Sigmoid colon (tissue), 6 donors: ENCODE measurements at regions not wholly inside any gene's neighbourhood (a gene's known extent, or its start where the extent isn't known, plus 50 kb on each side); places are given as distances from the start of the nearest gene placed in this dataset.
"Not testable (repeated sequence)": the region's sequence is repeated elsewhere in the genome, so short reads cannot be mapped to it uniquely, and the experiment has no call there.

ENCODE experiments used
- DNase-seq: peaks from one replicate; pipeline ENCODE4 v3.0.0-alpha.2; 2019
- H3K27ac ChIP-seq, 4 donors: fragments of 200-600 bp; sonication (generic); one replicate each; pipeline ENCODE4 v1.5.1; 2016 to 2019; ENCODE audit warnings: mild to moderate bottlenecking in 1 of 4
- H3K27me3 ChIP-seq, 3 donors: fragments of 200-600 bp; sonication (generic); one replicate each; pipeline ENCODE4 v1.5.1; 2019; ENCODE audit warnings: mild to moderate bottlenecking in 1 of 3
- H3K36me3 ChIP-seq, 4 donors: fragments of 200-600 bp; sonication (generic); one replicate each; pipeline ENCODE4 v1.5.1; 2016 to 2019
- H3K4me1 ChIP-seq, 4 donors: fragments of 200-600 bp; sonication (generic); one replicate each; pipeline ENCODE4 v1.5.1; 2017 to 2019
- H3K4me3 ChIP-seq, 4 donors: fragments of 200-600 bp; sonication (generic); one replicate each; pipeline ENCODE4 v1.5.1; 2017 to 2019; ENCODE audit warnings: mild to moderate bottlenecking in 2 of 4, moderate library complexity in 1 of 4
- H3K9me3 ChIP-seq, 4 donors: fragments of 200-600 bp in 3 of 4; sonication (generic) in 3 of 4; one replicate each; pipeline versions ENCODE4 v1.5.1 to v1.6.1; 2013 to 2019
- CTCF ChIP-seq, 4 experiments: fragments of 450-650 bp in 3 of 4; fragments of 200-600 bp in 1 of 4; IDR thresholded peaks; one replicate each; pipeline ENCODE4 v1.5.1; 2016 to 2019; ENCODE audit warnings: antibody characterized with exemption in 4 of 4, mild to moderate bottlenecking in 3 of 4, moderate library complexity in 2 of 4
- EP300 ChIP-seq, 4 donors: sonication (generic); formaldehyde crosslinking; IDR thresholded peaks; one replicate each; pipeline ENCODE4 v1.6.1; 2017; ENCODE audit warnings: antibody characterized with exemption in 4 of 4
- POLR2A ChIP-seq, 2 donors: fragments of 450-650 bp; IDR thresholded peaks; one replicate each; pipeline ENCODE4 v1.6.1; 2016; ENCODE audit warnings: antibody characterized with exemption in 2 of 2, mild to moderate bottlenecking in 2 of 2, moderate library complexity in 2 of 2
- POLR2AphosphoS5 ChIP-seq, 4 donors: sonication (generic); formaldehyde crosslinking; IDR thresholded peaks; one replicate each; pipeline ENCODE4 v1.6.1; 2017; ENCODE audit warnings: antibody characterized with exemption in 4 of 4
- WGBS, 2 donors: extraction: QIAGEN DNeasy Blood & Tissue Kit; methylation state at CpG; one replicate each; pipeline ENCODE4 v1.1.7; 2013; 5-methylcytosine and 5-hydroxymethylcytosine counted together
- intact Hi-C: fragments of 100-400 bp; cut with DNase I; formaldehyde crosslinking; loops from one replicate; pipeline ENCODE4 v1.15.1; 2023
- donor health status: healthy with polysubstance abuse.
- donor health status: healthy.

- no peaks in the 10 kb centered on the region for H3K36me3 ChIP-seq
- TF ChIP-seq EP300 (IDR thresholded peaks at IDR 0.05) (no peak), POLR2AphosphoS5 (IDR thresholded peaks at IDR 0.05) (no peak), CTCF (IDR thresholded peaks at IDR 0.05) (no peak), POLR2A (IDR thresholded peaks at IDR 0.05) (no peak)
- no peaks in the 10 kb centered on the region for H3K27me3 ChIP-seq
- intact Hi-C loops: no loop called here
- no peaks in the 10 kb centered on the region for H3K4me1 ChIP-seq
- H3K4me3 ChIP-seq: no peak overlapping the region
- H3K9me3 ChIP-seq: no peaks in the 10 kb centered on the region
- no peak for DNase-seq
- peak overlapping the region in 1 of 4 donors; percentile 42 for H3K27ac ChIP-seq
- 85 to 92% methylated on average over 6 of the region's 6 CpGs for whole genome bisulfite sequencing, 2 donors
These were observed 356.1 kb downstream of the CBLN4 start for GRCh38 chr20:55649254-55649653.

GRCh38 chr20:55646851-55647250 is 358.5 kb downstream of the CBLN4 start:
- Histone ChIP-seq H3K9me3 (no peaks in the 10 kb centered on the region), H3K27me3 (no peaks in the 10 kb centered on the region), H3K27ac (no peak overlapping the region), H3K4me1 (no peaks in the 10 kb centered on the region), H3K4me3 (no peak overlapping the region), H3K36me3 (no peaks in the 10 kb centered on the region)
- 78 to 80% methylated on average over 4 of the region's 4 CpGs for WGBS, 2 donors
- intact Hi-C loops: no loop called here
- DNase-seq: no peak
- TF ChIP-seq POLR2A (IDR thresholded peaks at IDR 0.05) (no peak), EP300 (IDR thresholded peaks at IDR 0.05) (no peak), CTCF (IDR thresholded peaks at IDR 0.05) (no peak), POLR2AphosphoS5 (IDR thresholded peaks at IDR 0.05) (no peak)

GRCh38 chr20:55641497-55641896 is 363.8 kb downstream of the CBLN4 start:
- intact Hi-C loops: no loop called here
- 57 to 78% methylated on average over 1 of the region's 1 CpG for WGBS, 2 donors
- TF ChIP-seq POLR2AphosphoS5 (IDR thresholded peaks at IDR 0.05) (no peak), CTCF (IDR thresholded peaks at IDR 0.05) (no peak), EP300 (IDR thresholded peaks at IDR 0.05) (no peak), POLR2A (IDR thresholded peaks at IDR 0.05) (no peak)
- Histone ChIP-seq H3K4me3 (no peak overlapping the region), H3K4me1 (no peaks in the 10 kb centered on the region), H3K36me3 (no peaks in the 10 kb centered on the region), H3K27ac (no peak overlapping the region), H3K9me3 (no peaks in the 10 kb centered on the region), H3K27me3 (no peaks in the 10 kb centered on the region)
- DNase-seq: no peak

- intact Hi-C loops: no loop called here
- H3K4me1 ChIP-seq: no peaks in the 10 kb centered on the region
- 76% methylated on average over 2 of the region's 2 CpGs for WGBS, 2 donors
- H3K27me3 ChIP-seq: no peaks in the 10 kb centered on the region
- no peak overlapping the region for H3K27ac ChIP-seq
- no peak for TF ChIP-seq CTCF (IDR thresholded peaks at IDR 0.05)
- TF ChIP-seq POLR2A (IDR thresholded peaks at IDR 0.05): no peak
- no peak for TF ChIP-seq EP300 (IDR thresholded peaks at IDR 0.05)
- TF ChIP-seq POLR2AphosphoS5 (IDR thresholded peaks at IDR 0.05): no peak
- H3K9me3 ChIP-seq: no peaks in the 10 kb centered on the region
- H3K4me3 ChIP-seq: no peak overlapping the region
- no peaks in the 10 kb centered on the region for H3K36me3 ChIP-seq
- no peak for DNase-seq
These were observed 369.4 kb downstream of the CBLN4 start for GRCh38 chr20:55635870-55636269.

- Histone ChIP-seq H3K4me1 (no peaks in the 10 kb centered on the region), H3K27ac (no peak overlapping the region), H3K36me3 (no peaks in the 10 kb centered on the region), H3K27me3 (no peaks in the 10 kb centered on the region), H3K9me3 (no peaks in the 10 kb centered on the region), H3K4me3 (no peak overlapping the region)
- intact Hi-C loops: no loop called here
- TF ChIP-seq EP300 (IDR thresholded peaks at IDR 0.05): no peak
- TF ChIP-seq POLR2A (IDR thresholded peaks at IDR 0.05): no peak
- no peak for TF ChIP-seq POLR2AphosphoS5 (IDR thresholded peaks at IDR 0.05)
- no peak for TF ChIP-seq CTCF (IDR thresholded peaks at IDR 0.05)
- no peak for DNase-seq
- WGBS, 2 donors: 95 to 97% methylated on average over 6 of the region's 6 CpGs
These were observed 372.7 kb downstream of the CBLN4 start for GRCh38 chr20:55632592-55632991.

GRCh38 chr20:55629143-55629542 is 376.2 kb downstream of the CBLN4 start:
- H3K4me1 ChIP-seq, DNase-seq, intact Hi-C loops, H3K27ac ChIP-seq, H3K4me3 ChIP-seq, H3K27me3 ChIP-seq, H3K36me3 ChIP-seq, H3K9me3 ChIP-seq: not testable (repeated sequence)
- 93 to 94% methylated on average over 4 of the region's 4 CpGs for WGBS, 2 donors
